ENCODE measurements at regions not wholly inside any gene's neighbourhood (a gene's known extent, or its start where the extent isn't known, plus 50 kb on each side); places are given as distances from the start of the nearest gene placed in this dataset.
"Not testable (repeated sequence)": the region's sequence is repeated elsewhere in the genome, so short reads cannot be mapped to it uniquely, and the experiment has no call there.

- DNase-seq (ENCODE audit: low read depth, low spot score): not testable (repeated sequence)
Observed at GRCh38 chr15:20308027-20308690, 233.4 kb downstream of the GOLGA6L6 start.

- not testable (repeated sequence) for DNase-seq (ENCODE audit: low read depth, low spot score)
Observed at GRCh38 chr15:20307137-20307536, 234.5 kb downstream of the GOLGA6L6 start.

GRCh38 chr15:20306497-20307106, 235.0 kb downstream of the GOLGA6L6 start:
- not testable (repeated sequence) for DNase-seq (ENCODE audit: low read depth, low spot score)

GRCh38 chr15:20305912-20306311, 235.7 kb downstream of the GOLGA6L6 start:
- not testable (repeated sequence) for DNase-seq (ENCODE audit: low read depth, low spot score)

GRCh38 chr15:20305015-20305465, 236.6 kb downstream of the GOLGA6L6 start:
- DNase-seq (ENCODE audit: low read depth, low spot score): not testable (repeated sequence)

- DNase-seq (ENCODE audit: low read depth, low spot score): not testable (repeated sequence)
Observed at GRCh38 chr15:20304282-20305014, 237.2 kb downstream of the GOLGA6L6 start.

- not testable (repeated sequence) for DNase-seq (ENCODE audit: low read depth, low spot score)
Observed at GRCh38 chr15:20303248-20304171, 238.1 kb downstream of the GOLGA6L6 start.

- not testable (repeated sequence) for DNase-seq (ENCODE audit: low read depth, low spot score)
Observed at GRCh38 chr15:20302141-20303069, 239.2 kb downstream of the GOLGA6L6 start.

GRCh38 chr15:20301471-20302081, 240.0 kb downstream of the GOLGA6L6 start:
- not testable (repeated sequence) for DNase-seq (ENCODE audit: low read depth, low spot score)

- not testable (repeated sequence) for DNase-seq (ENCODE audit: low read depth, low spot score)
Observed at GRCh38 chr15:20301041-20301390, 240.6 kb downstream of the GOLGA6L6 start.

GRCh38 chr15:20300351-20301040, 241.1 kb downstream of the GOLGA6L6 start:
- not testable (repeated sequence) for DNase-seq (ENCODE audit: low read depth, low spot score)

GRCh38 chr15:20297603-20298123, 243.9 kb downstream of the GOLGA6L6 start:
- DNase-seq (ENCODE audit: low read depth, low spot score): not testable (repeated sequence)

GRCh38 chr15:20296261-20296660, 245.3 kb downstream of the GOLGA6L6 start:
- DNase-seq (ENCODE audit: low read depth, low spot score): not testable (repeated sequence)

GRCh38 chr15:20295238-20295811, 246.3 kb downstream of the GOLGA6L6 start:
- DNase-seq (ENCODE audit: low read depth, low spot score): no peak

- no peak for DNase-seq (ENCODE audit: low read depth, low spot score)
Observed at GRCh38 chr15:20294651-20295237, 246.9 kb downstream of the GOLGA6L6 start.

- DNase-seq (ENCODE audit: low read depth, low spot score): not testable (repeated sequence)
Observed at GRCh38 chr15:20292422-20293005, 249.1 kb downstream of the GOLGA6L6 start.

GRCh38 chr15:20291616-20292015, 250.0 kb downstream of the GOLGA6L6 start:
- DNase-seq (ENCODE audit: low read depth, low spot score): not testable (repeated sequence)

- not testable (repeated sequence) for DNase-seq (ENCODE audit: low read depth, low spot score)
Observed at GRCh38 chr15:20290606-20291005, 251.0 kb downstream of the GOLGA6L6 start.
